IMR-90 (cell line): ENCODE measurements at regions not wholly inside any gene's neighbourhood (a gene's known extent, or its start where the extent isn't known, plus 50 kb on each side); places are given as distances from the start of the nearest gene placed in this dataset.

Source experiments
- ATAC-seq: fragments of 200-7000 bp; cut with Tn5 transposase; 2 replicates; pipeline ENCODE4 v1.9.1; 2020; ENCODE audit warnings: low read depth, mild to moderate bottlenecking, moderate library complexity
- BruUV-seq: library from RNA; stranded (reverse); fragments of 400-500 nt; replicated peaks from 2 replicates; lab custom pipeline; 2021; lab: Mats Ljungman, UMichigan
- CTCF ChIA-PET: fragments of 300-600 bp; formaldehyde crosslinking; extraction: SDS; loops from one replicate; lab custom pipeline; 2021; ENCODE audit warnings: antibody characterized with exemption; lab: Yijun Ruan, JAX
- POLR2A ChIA-PET: fragments of 300-600 bp; sonication (Branson Sonifier 250); formaldehyde crosslinking; loops from one replicate; lab custom pipeline; 2022; ENCODE audit warnings: antibody characterized with exemption; ENCODE audit not compliant: unreplicated experiment; lab: Charles Lee
- DNase-seq: peaks from one replicate; pipeline ENCODE4 v3.0.0; 2013
- H2AFZ ChIP-seq: replicated peaks from 2 replicates; pipeline ENCODE3; 2013; ENCODE audit warnings: low read length, mild to moderate bottlenecking; ENCODE audit not compliant: poor library complexity
- H2AK5ac ChIP-seq: 2 replicates; pipeline ENCODE4 v1.6.1; 2013; ENCODE audit warnings: low read depth, low read length, inconsistent platforms
- H2AK9ac ChIP-seq: replicated peaks from 2 replicates; pipeline ENCODE3; 2013; ENCODE audit warnings: mild to moderate bottlenecking, low read depth, low read length, moderate library complexity; ENCODE audit not compliant: poor library complexity
- H2BK120ac ChIP-seq: 2 replicates; pipeline ENCODE4 v1.6.1; 2013; ENCODE audit warnings: low read depth, low read length, inconsistent platforms
- H2BK15ac ChIP-seq: 3 replicates; pipeline ENCODE4 v1.6.1; 2013; ENCODE audit warnings: low read depth, low read length, inconsistent platforms
- H2BK20ac ChIP-seq: 2 replicates; pipeline ENCODE4 v1.6.1; 2013; ENCODE audit warnings: low read depth, mild to moderate bottlenecking, inconsistent platforms, low read length, moderate library complexity
- H2BK5ac ChIP-seq: 2 replicates; pipeline ENCODE4 v1.6.1; 2013; ENCODE audit warnings: mild to moderate bottlenecking, low read depth, low read length, inconsistent platforms; ENCODE audit not compliant: poor library complexity, severe bottlenecking
- H3K14ac ChIP-seq: replicated peaks from 2 replicates; pipeline ENCODE4 v1.6.1; 2013; ENCODE audit warnings: low read depth, low read length, inconsistent platforms
- H3K18ac ChIP-seq: 2 replicates; pipeline ENCODE4 v1.6.1; 2013; ENCODE audit warnings: low read depth, low read length, control low read depth
- H3K23ac ChIP-seq: 2 replicates; pipeline ENCODE4 v1.6.1; 2013; ENCODE audit warnings: low read depth, low read length, inconsistent platforms
- H3K27ac ChIP-seq: 2 replicates; pipeline ENCODE4 v1.5.1; 2013; ENCODE audit warnings: mild to moderate bottlenecking, control low read depth, low read length; ENCODE audit not compliant: insufficient read depth
- H3K27me3 ChIP-seq: 2 replicates; pipeline ENCODE4 v1.6.1; 2013; ENCODE audit warnings: low read length; ENCODE audit not compliant: control insufficient read depth, insufficient read depth
- H3K36me3 ChIP-seq: 2 replicates; pipeline ENCODE4 v1.6.1; 2013; ENCODE audit warnings: low read length, mixed read lengths; ENCODE audit not compliant: control insufficient read depth, insufficient read depth
- H3K4ac ChIP-seq: 2 replicates; pipeline ENCODE4 v1.6.1; 2013; ENCODE audit warnings: low read depth, low read length, inconsistent platforms
- H3K4me1 ChIP-seq: 2 replicates; pipeline ENCODE4 v1.6.1; 2013; ENCODE audit warnings: low read length, mixed read lengths; ENCODE audit not compliant: control insufficient read depth, insufficient read depth
- H3K4me2 ChIP-seq: 2 replicates; pipeline ENCODE4 v1.6.1; 2013; ENCODE audit warnings: low read depth, mild to moderate bottlenecking, control low read depth, low read length, moderate library complexity
- H3K4me3 ChIP-seq: 2 replicates; pipeline ENCODE4 v1.5.1; 2013; ENCODE audit warnings: low read depth, mild to moderate bottlenecking, control low read depth, low read length, moderate library complexity; ENCODE audit not compliant: insufficient read depth
- H3K56ac ChIP-seq: 2 replicates; pipeline ENCODE4 v1.6.1; 2013; ENCODE audit warnings: low read length, inconsistent platforms; ENCODE audit not compliant: insufficient read depth; ENCODE audit errors: extremely low read depth
- H3K79me1 ChIP-seq, 2 experiments: 2 replicates each; pipeline ENCODE4 v1.6.1; 2013; ENCODE audit warnings: low read length in 2 of 2, inconsistent platforms in 1 of 2, low read depth in 1 of 2
- H3K9ac ChIP-seq: 2 replicates; pipeline ENCODE4 v1.6.1; 2013; ENCODE audit warnings: low read depth, low read length, control low read depth
- H3K9me1 ChIP-seq: 2 replicates; pipeline ENCODE4 v1.6.1; 2013; ENCODE audit warnings: low read length, inconsistent platforms; ENCODE audit not compliant: insufficient read depth
- H3K9me3 ChIP-seq: 2 replicates; pipeline ENCODE4 v1.6.1; 2013; ENCODE audit warnings: low read length; ENCODE audit not compliant: control insufficient read depth, insufficient read depth
- H4K20me1 ChIP-seq: 2 replicates; pipeline ENCODE4 v1.6.1; 2013; ENCODE audit warnings: low read length, inconsistent platforms; ENCODE audit not compliant: insufficient read depth
- H4K5ac ChIP-seq: 2 replicates; pipeline ENCODE4 v1.6.1; 2013; ENCODE audit warnings: mild to moderate bottlenecking, low read depth, low read length, control low read depth
- H4K8ac ChIP-seq, 2 experiments: 2 replicates each; pipeline ENCODE4 v1.6.1; 2013; ENCODE audit warnings: low read depth in 2 of 2, low read length in 2 of 2, control low read depth in 1 of 2, inconsistent platforms in 1 of 2
- H4K91ac ChIP-seq: 2 replicates; pipeline ENCODE4 v1.6.1; 2013; ENCODE audit warnings: low read depth, low read length, inconsistent platforms; ENCODE audit not compliant: insufficient read depth
- ELK1 ChIP-seq: fragments of 150-350 bp; IDR thresholded peaks from 2 replicates; pipeline ENCODE4 v1.6.1; 2016; ENCODE audit warnings: low read depth, mild to moderate bottlenecking, low read length, moderate library complexity, borderline replicate concordance
- FOS ChIP-seq: fragments of 150-350 bp; IDR thresholded peaks from 2 replicates; pipeline ENCODE4 v1.6.1; 2016; ENCODE audit warnings: low read depth, low read length
- MAFK ChIP-seq: IDR thresholded peaks from 2 replicates; pipeline ENCODE4 v1.6.1; 2012; ENCODE audit warnings: low read depth, low read length, improper control_type of control experiment
- MAZ ChIP-seq: IDR thresholded peaks from 2 replicates; pipeline ENCODE4 v1.6.1; 2012; ENCODE audit warnings: low read depth, mild to moderate bottlenecking, low read length, improper control_type of control experiment, moderate library complexity, borderline replicate concordance
- POLR2A ChIP-seq: IDR thresholded peaks from 2 replicates; pipeline ENCODE4 v1.6.1; 2012; ENCODE audit warnings: mild to moderate bottlenecking, low read depth, low read length
- RAD21 ChIP-seq: IDR thresholded peaks from 2 replicates; pipeline ENCODE4 v1.6.1; 2012; ENCODE audit warnings: low read length, improper control_type of control experiment
- RFX5 ChIP-seq: IDR thresholded peaks from 2 replicates; pipeline ENCODE4 v1.8.0; 2012; ENCODE audit warnings: low read depth, mild to moderate bottlenecking, low read length, moderate library complexity
- SMC3 ChIP-seq: fragments of 150-350 bp; IDR thresholded peaks from 2 replicates; pipeline ENCODE4 v1.6.1; 2016; ENCODE audit warnings: low read depth, mild to moderate bottlenecking, antibody characterized with exemption, low read length, moderate library complexity
- WGBS, 2 experiments: methylation state at CpG; one replicate each; pipeline versions ENCODE4 v1.1.5 to v1.1.7; 2013; ENCODE audit warnings: missing lambda C conversion rate in 2 of 2; ENCODE audit not compliant: insufficient read length in 1 of 2; ENCODE audit errors: extremely low coverage in 2 of 2; 5-methylcytosine and 5-hydroxymethylcytosine counted together
- dilution Hi-C: fragments of 300-500 bp; cut with HindIII; formaldehyde crosslinking; loops from one replicate; pipeline ENCODE4 v1.14.3; 2018; ENCODE audit warnings: low sequenced_read_pairs; ENCODE audit not compliant: unreplicated experiment
- in situ Hi-C: fragments of 300-500 bp; cut with MboI; formaldehyde crosslinking; loops from 3 replicates; pipeline ENCODE4 v1.14.3; 2019; ENCODE audit warnings: low sequenced_read_pairs, inconsistent platforms, mixed read lengths
- intact Hi-C: fragments of 100-400 bp; cut with micrococcal nuclease; formaldehyde crosslinking; loops from 2 replicates; pipeline ENCODE4 v1.10.0; 2022

- no TSS peak for BruUV-seq
- Histone ChIP-seq H3K4me2 (no peak overlapping the region), H4K91ac (no peak overlapping the region), H3K9me3 (peaks cover 36% of the 10 kb centered on the region), H3K27me3 (no peaks in the 10 kb centered on the region), H2BK15ac (no peak overlapping the region), H2BK20ac (no peak overlapping the region), H2AK9ac (no peak overlapping the region), H4K20me1 (no peaks in the 10 kb centered on the region), H2BK120ac (no peak overlapping the region), H3K14ac (no peak overlapping the region), H3K23ac (no peak overlapping the region), H3K56ac (no peak overlapping the region), H3K9me1 (no peaks in the 10 kb centered on the region), H3K4me1 (no peaks in the 10 kb centered on the region), H4K8ac (no peak overlapping the region), H3K4ac (no peak overlapping the region), H2AK5ac (no peak overlapping the region), H2AFZ (no peak overlapping the region), H3K79me1 (no peaks in the 10 kb centered on the region), H3K9ac (no peak overlapping the region), H4K5ac (no peak overlapping the region), H3K4me3 (no peak overlapping the region), H3K18ac (no peak overlapping the region), H3K27ac (no peak overlapping the region), H2BK5ac (no peak overlapping the region), H3K36me3 (no peaks in the 10 kb centered on the region)
- ChIA-PET CTCF (no interaction called here), POLR2A (no interaction called here)
- in situ Hi-C loops (no loop called here), dilution Hi-C loops (no loop called here), intact Hi-C loops (no loop called here)
- no peak for ATAC-seq
- 12% methylated on average over 5 of the region's 13 CpGs; no CpG with 5 or more reads in 1 of the 2 experiments for WGBS, 2 experiments
- DNase-seq: no peak
- no peak for TF ChIP-seq MAZ
- TF ChIP-seq FOS: no peak
- TF ChIP-seq RFX5: no peak
- TF ChIP-seq SMC3: no peak
- no peak for TF ChIP-seq RAD21
- TF ChIP-seq MAFK: no peak
- no peak for TF ChIP-seq ELK1
- no peak for TF ChIP-seq POLR2A
Observed at GRCh38 chr5:2529371-2530092, 221.9 kb downstream of the IRX2 start.
